ENCODE measurements at regions not wholly inside any gene's neighbourhood (a gene's known extent, or its start where the extent isn't known, plus 50 kb on each side); places are given as distances from the start of the nearest gene placed in this dataset.

- TF ChIP-seq YY1 (IDR thresholded peaks at IDR 0.05; ENCODE audit: insufficient read depth, insufficient read length): no peak
- no peak for TF ChIP-seq ZNF274 (IDR thresholded peaks at IDR 0.05; ENCODE audit: low read depth, low read length)
These were observed 77.5 kb upstream of the HS3ST1 start for GRCh38 chr4:11506194-11506593.

Measured in NT2/D1 (cell line).